ENCODE measurements at regions not wholly inside any gene's neighbourhood (a gene's known extent, or its start where the extent isn't known, plus 50 kb on each side); places are given as distances from the start of the nearest gene placed in this dataset.

DNA sequence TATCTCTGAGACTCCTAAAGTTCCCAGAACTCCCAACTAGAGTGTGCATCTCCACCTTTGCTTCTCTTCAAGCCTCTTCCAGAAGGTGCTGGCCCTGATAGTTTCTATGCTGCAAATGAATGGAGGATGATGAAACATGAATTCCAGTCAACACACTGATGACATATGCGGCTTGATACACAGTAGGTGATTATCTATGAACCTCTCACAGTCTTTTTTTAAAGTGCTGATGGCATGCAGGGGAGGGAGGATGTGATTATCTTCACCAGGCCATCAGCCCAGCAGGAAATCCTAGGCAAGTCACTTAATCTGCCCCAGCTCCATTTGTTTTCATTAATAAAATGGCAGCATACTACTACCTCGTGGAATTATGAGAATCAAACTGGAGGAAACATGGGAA lies 548.5 kb downstream of the SOX6 start:
- ATAC-seq (no peak), DNase-seq (no peak)
- Histone ChIP-seq H3K4me3 (no peak overlapping the region), H3K9me3 (no peaks in the 10 kb centered on the region), H3K4me1 (no peaks in the 10 kb centered on the region), H3K36me3 (no peaks in the 10 kb centered on the region), H3K27ac (no peak overlapping the region), H3K27me3 (no peaks in the 10 kb centered on the region)
- intact Hi-C loops (cut with DNase I): no loop called here
- TF ChIP-seq, protein P1, sequence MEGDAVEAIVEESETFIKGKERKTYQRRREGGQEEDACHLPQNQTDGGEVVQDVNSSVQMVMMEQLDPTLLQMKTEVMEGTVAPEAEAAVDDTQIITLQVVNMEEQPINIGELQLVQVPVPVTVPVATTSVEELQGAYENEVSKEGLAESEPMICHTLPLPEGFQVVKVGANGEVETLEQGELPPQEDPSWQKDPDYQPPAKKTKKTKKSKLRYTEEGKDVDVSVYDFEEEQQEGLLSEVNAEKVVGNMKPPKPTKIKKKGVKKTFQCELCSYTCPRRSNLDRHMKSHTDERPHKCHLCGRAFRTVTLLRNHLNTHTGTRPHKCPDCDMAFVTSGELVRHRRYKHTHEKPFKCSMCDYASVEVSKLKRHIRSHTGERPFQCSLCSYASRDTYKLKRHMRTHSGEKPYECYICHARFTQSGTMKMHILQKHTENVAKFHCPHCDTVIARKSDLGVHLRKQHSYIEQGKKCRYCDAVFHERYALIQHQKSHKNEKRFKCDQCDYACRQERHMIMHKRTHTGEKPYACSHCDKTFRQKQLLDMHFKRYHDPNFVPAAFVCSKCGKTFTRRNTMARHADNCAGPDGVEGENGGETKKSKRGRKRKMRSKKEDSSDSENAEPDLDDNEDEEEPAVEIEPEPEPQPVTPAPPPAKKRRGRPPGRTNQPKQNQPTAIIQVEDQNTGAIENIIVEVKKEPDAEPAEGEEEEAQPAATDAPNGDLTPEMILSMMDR (IDR thresholded peaks at IDR 0.05): no peak
- 57 to 58% methylated on average over 2 of the region's 2 CpGs for WGBS, 2 donors

DNA sequence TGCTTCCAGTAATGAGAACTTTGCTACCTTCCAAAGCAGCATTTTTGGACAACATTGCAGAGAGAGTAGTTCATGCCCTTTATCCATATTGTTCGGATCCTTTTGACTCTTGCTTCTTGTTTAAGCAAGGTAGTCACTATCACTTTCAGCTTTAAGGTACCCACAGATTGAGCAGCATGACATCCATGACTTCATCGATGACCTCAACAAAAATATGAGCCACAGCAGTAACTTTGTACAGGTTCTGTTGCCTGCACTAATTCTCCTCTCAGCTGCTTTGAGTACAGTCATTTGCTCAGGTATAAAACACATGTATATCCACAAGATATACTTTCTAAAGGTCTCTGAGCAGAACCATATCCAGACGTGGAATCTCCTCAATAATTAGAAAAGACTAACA lies 546.3 kb downstream of the SOX6 start:
- no peak overlapping the region for H3K27ac ChIP-seq
- DNase-seq (no peak), ATAC-seq (no peak)
- no peaks in the 10 kb centered on the region for H3K27me3 ChIP-seq
- peaks cover 0 to 3% (median 0%) of the 10 kb centered on the region in 9 donors for H3K4me1 ChIP-seq
- H3K9me3 ChIP-seq: peaks cover 0 to 12% (median 0%) of the 10 kb centered on the region in 11 donors
- TF ChIP-seq, protein P1 (IDR thresholded peaks at IDR 0.05): no peak
- no peak overlapping the region for H3K4me3 ChIP-seq
- 94 to 95% methylated on average over 3 of the region's 3 CpGs for WGBS, 2 donors
- intact Hi-C loops (cut with DNase I): loop anchor here in 4 of 10 donors (10.0 kb wide), 3 partner anchors 155 to 485 kb away; no protein-coding TSS in a partner anchor
- H3K36me3 ChIP-seq: no peaks in the 10 kb centered on the region

DNA sequence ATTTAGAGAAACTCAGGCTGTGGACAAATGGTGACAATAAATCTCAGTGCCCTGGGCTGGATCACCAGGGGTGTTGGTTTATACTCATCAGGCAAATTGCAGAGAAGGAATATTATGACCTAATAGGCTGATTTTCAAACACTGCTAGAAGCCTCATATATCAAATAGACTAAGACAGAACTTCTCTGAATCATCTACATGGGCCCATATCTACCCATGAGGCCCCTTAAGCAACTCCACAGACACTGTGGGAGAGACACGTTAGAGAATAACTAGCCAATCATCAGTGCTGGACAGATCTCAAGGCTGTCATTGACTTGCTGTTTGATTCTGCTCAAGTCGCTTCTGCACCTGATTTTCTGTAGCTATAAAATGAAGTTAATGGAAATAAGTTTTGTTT lies 545.8 kb downstream of the SOX6 start:
- no peak overlapping the region for H3K27ac ChIP-seq
- 45 to 64% methylated on average over 2 of the region's 2 CpGs for WGBS, 2 donors
- H3K27me3 ChIP-seq: no peaks in the 10 kb centered on the region
- no peak overlapping the region for H3K4me3 ChIP-seq
- H3K36me3 ChIP-seq: no peaks in the 10 kb centered on the region
- H3K9me3 ChIP-seq: peaks cover 0 to 12% (median 0%) of the 10 kb centered on the region in 11 donors
- TF ChIP-seq, protein P1 (IDR thresholded peaks at IDR 0.05): no peak
- intact Hi-C loops (cut with DNase I): loop anchor here in 4 of 10 donors (10.0 kb wide), 3 partner anchors 154 to 486 kb away; no protein-coding TSS in a partner anchor
- H3K4me1 ChIP-seq: peaks cover under 1 to 7% (median 3%) of the 10 kb centered on the region in 9 donors
- ATAC-seq (no peak), DNase-seq (no peak)

DNA sequence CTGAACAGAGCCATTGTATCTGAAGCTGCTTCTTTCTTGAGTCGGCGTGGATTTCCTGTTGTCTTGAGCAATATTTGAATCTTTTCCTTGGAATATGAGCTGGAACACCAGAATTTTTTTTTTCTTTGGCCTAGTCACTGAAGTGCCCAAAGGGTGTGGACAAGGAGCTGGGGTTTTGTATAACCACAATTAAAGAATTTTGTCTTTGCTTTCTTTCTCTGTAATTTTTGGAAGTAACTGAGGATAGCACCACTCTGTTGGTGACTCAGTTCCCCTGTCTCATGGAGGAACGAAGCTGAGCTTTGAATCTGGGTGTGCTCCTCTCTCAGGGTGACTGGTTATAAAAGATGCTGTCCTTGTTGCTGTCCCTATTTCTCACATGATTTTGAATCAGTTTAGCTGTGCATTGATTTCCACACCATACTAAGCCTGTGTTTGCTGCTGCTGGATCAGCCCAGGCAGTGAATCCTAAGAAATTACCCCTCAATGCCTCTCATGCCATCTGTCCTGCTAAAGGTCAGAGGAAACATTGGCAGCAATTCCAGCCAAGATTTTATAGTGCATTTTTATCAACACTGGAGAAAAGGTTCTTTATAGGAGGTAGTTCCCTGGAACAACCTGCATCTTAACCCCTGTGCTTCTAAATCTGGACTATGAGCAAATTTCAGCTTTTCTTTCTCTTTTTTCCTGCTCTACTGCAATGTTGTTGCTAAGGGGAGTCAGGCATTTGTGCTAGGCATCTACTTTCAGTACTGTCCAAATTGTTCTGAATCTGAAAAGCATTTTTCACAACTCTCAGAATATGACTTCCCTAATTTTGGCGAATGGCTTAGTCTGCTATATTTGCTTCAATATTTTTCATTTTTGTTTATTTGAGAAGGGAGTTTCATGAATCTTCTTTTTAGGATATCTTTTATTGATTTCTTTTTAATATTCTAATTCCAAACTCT lies 540.8 kb downstream of the SOX6 start:
- peak in 2 of 8 donors; percentile 10 to 36 for ATAC-seq
- no peaks in the 10 kb centered on the region for H3K27me3 ChIP-seq
- no peak for DNase-seq
- 71 to 74% methylated on average over 4 of the region's 4 CpGs for WGBS, 2 donors
- peaks cover 0 to 12% (median 0%) of the 10 kb centered on the region in 11 donors for H3K9me3 ChIP-seq
- peak overlapping the region in 8 of 10 donors; percentile 21 to 78 (median 50) for H3K27ac ChIP-seq
- H3K4me3 ChIP-seq: no peak overlapping the region
- peaks cover 7 to 54% (median 49%) of the 10 kb centered on the region in 9 donors for H3K4me1 ChIP-seq
- no peaks in the 10 kb centered on the region for H3K36me3 ChIP-seq
- TF ChIP-seq, protein P1 (IDR thresholded peaks at IDR 0.05): no peak
- intact Hi-C loops (cut with DNase I): loop anchor here in 4 of 10 donors (5.0 to 10.0 kb wide), 5 partner anchors 149 to 792 kb away; no protein-coding TSS in a partner anchor

Measured in heart right ventricle (tissue), 16 donors.